ENCODE measurements at regions not wholly inside any gene's neighbourhood (a gene's known extent, or its start where the extent isn't known, plus 50 kb on each side); places are given as distances from the start of the nearest gene placed in this dataset.

DNA sequence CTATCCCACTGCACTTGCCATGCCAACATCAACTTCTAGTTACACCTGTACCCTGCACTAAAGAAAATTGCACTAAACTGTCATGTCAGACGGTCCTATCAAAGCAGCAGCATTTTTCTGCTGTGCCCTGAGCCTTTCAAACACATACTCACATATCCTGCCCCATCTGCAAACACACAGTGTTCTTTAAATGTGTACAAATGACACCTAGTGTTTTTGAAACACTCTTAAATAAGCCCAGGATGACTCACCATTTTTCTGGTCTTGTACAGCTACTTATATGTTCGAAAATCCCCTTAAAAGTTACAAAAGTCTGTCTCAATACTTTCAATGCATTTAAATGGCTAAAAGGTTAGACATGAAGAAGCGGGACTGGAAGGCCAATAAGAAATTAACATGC is 346.7 kb upstream of the PPARGC1A start:
- TF ChIP-seq, protein P1, sequence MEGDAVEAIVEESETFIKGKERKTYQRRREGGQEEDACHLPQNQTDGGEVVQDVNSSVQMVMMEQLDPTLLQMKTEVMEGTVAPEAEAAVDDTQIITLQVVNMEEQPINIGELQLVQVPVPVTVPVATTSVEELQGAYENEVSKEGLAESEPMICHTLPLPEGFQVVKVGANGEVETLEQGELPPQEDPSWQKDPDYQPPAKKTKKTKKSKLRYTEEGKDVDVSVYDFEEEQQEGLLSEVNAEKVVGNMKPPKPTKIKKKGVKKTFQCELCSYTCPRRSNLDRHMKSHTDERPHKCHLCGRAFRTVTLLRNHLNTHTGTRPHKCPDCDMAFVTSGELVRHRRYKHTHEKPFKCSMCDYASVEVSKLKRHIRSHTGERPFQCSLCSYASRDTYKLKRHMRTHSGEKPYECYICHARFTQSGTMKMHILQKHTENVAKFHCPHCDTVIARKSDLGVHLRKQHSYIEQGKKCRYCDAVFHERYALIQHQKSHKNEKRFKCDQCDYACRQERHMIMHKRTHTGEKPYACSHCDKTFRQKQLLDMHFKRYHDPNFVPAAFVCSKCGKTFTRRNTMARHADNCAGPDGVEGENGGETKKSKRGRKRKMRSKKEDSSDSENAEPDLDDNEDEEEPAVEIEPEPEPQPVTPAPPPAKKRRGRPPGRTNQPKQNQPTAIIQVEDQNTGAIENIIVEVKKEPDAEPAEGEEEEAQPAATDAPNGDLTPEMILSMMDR (IDR thresholded peaks at IDR 0.05; ENCODE audit: insufficient read depth, low read length, poor library complexity, severe bottlenecking), result no peak
- no peak for TF ChIP-seq EZH2phosphoT487 (conservative IDR thresholded peaks at IDR 0.05; ENCODE audit: low read length)

All from SU-DHL-6 (cell line).